RPMI8226 (cell line): ENCODE measurements at regions not wholly inside any gene's neighbourhood (a gene's known extent, or its start where the extent isn't known, plus 50 kb on each side); places are given as distances from the start of the nearest gene placed in this dataset.
"Not testable (repeated sequence)": the region's sequence is repeated elsewhere in the genome, so short reads cannot be mapped to it uniquely, and the experiment has no call there.

Experiments
- DNase-seq: peaks from one replicate; pipeline ENCODE4 v3.0.0-alpha.2; 2015

DNA sequence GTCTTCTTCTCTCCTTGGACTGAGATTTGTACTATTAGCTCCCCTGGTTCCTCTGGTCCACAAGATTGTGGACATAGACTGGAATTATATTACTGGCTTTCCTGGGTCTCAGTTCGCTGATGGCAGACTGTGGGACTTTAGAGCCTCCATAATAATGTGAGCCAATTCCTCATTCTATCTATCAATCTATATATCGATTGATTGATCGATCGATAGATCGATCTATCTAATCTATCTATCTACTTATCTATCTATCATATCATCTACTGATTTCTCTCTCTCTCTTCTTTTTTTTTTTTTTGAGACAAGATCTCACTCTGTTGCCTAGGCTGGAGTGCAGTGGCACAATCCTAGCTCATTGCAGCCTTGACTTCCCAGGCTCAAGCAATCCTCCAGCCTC lies 51.5 kb upstream of the DDR1 start:
- DNase-seq: no peak

- no peak for DNase-seq
These were observed 53.9 kb upstream of the DDR1 start for GRCh38 chr6:30830438-30830837.

DNA sequence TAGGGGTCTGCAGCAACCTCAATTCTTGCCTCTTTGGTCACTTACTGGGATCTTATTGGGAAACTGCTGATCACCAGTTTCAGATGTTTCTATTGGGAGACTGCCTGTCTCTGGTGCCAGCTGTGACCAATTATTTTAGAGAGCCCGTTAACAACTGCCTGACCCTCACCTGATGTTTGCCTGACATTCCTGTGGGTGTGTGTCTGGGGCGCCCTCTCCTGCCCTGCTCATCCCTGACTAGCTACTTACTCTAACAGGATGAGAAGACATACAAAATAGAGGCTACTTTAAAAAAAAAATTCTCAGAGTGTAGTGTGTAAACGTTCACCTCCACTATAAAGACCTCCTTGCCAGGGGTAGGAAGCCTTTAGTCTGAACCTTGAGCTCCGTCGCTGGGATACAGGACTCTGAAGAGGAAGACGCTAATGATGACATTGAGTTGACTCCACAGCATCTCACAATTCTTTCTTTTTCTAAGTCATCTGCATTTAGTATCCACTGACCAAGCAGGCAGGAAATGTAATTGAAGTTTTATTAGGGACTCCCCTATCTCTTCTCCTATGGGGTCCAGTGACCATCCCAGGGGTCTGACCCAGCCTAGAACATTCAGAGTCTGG lies 54.6 kb upstream of the DDR1 start:
- peak; percentile 35 for DNase-seq

DNA sequence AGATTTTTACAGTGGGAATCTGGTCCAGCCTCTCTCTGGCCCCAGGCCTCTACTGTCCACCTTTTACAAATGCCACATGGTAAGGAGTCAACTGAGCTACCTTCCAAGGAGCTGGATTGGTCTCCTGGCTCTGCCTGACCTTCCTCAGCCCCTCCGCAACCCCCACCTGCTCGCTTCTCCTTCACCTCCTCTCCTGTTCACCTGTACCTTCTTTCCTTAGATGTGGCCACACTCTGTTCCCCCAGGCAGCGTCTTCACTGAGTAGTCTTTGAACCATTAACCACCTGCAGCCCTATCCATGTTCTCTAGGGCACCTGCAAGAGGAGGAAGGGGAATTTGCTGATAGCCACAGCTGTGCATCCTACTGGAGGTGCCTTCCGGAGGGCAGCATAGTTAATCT lies 55.3 kb upstream of the DDR1 start:
- DNase-seq: no peak

GRCh38 chr6:30828027-30828962 lies 56.0 kb upstream of the DDR1 start:
- DNase-seq: peak; percentile 80

- DNase-seq: no peak
These were observed 57.4 kb upstream of the DDR1 start for GRCh38 chr6:30826961-30827342.

GRCh38 chr6:30824698-30825097 lies 59.6 kb upstream of the DDR1 start:
- DNase-seq: no peak

DNA sequence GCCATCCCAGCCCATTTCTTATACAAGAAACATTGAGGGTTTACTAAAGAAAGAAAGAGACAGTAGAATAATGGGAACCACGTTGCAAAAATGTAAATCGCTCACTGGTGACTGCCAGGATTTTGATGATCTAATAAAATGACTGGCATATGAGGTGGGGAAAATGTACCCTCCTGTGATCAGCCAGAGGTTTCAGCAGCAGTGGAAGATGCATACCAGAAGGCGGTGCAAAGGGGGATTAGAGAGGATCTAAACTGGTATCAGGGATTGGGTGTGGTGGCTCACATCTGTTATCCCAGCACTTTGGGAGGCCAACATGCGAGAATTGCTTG lies 60.8 kb upstream of the DDR1 start:
- DNase-seq: no peak

DNA sequence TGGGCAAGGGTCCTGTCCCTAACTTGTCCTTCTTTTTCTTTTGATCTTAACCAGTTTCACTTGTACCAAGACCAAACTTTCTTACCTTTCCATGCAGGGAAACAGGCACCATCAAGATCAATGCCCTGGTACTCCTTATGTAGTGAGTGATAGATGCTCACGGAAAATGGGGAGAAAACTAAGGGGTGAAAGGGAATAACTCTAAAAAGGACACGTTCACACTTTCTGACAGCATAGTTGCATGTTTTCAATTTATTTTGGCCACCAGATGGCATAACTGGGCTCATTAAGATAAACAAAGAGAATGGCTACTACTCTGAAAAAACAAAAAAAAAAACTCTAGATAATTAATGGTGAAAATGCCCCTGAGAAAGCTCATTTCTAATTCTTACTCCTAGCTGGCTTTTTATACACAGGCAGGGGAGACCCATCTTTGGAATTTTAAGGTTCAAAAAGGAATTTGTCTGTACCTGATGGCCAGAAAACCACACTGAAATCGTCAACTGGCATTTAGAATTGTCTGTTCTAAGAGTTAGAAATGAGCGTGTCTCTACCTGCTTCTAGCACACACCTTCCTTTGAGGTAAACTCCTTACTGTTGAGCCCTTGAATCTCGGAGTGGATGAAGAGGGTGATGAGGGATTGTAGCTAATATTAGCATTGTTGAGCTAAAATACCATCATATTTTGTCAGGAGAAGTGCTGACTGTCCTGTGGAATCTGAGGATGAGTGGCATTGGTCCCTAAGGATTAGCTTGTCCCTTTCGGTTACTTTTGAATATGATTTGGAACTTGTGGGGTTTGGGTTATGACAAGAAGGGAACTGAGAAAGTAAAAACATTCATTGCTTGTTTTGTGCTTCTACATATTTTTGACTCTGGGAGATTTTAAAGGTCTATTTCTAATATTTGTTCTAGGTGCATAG lies 62.2 kb upstream of the DDR1 start:
- peak; percentile 62 for DNase-seq

DNA sequence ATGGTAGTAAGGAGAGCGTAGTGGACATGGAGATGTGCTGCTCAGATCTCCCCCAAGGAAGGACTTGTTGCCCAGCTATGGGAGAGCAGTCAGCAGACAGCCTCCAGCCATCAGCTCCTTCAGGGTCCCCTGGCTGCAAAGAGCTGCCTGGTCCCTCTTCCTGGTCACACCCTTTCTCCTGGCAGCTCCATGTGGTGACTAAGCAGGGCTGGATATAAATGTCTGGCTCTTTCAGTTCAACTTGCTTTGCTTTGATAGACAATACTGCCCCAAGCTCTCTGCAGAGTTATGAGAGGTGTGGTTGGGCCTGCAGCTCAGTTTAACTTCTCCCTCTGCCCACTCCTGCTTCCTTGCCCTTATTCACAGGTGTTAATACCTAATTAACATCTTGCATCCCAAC lies 64.1 kb upstream of the DDR1 start:
- no peak for DNase-seq

GRCh38 chr6:30819297-30819917 lies 64.9 kb upstream of the DDR1 start:
- no peak for DNase-seq

GRCh38 chr6:30818391-30818841 lies 65.9 kb upstream of the DDR1 start:
- no peak for DNase-seq

DNA sequence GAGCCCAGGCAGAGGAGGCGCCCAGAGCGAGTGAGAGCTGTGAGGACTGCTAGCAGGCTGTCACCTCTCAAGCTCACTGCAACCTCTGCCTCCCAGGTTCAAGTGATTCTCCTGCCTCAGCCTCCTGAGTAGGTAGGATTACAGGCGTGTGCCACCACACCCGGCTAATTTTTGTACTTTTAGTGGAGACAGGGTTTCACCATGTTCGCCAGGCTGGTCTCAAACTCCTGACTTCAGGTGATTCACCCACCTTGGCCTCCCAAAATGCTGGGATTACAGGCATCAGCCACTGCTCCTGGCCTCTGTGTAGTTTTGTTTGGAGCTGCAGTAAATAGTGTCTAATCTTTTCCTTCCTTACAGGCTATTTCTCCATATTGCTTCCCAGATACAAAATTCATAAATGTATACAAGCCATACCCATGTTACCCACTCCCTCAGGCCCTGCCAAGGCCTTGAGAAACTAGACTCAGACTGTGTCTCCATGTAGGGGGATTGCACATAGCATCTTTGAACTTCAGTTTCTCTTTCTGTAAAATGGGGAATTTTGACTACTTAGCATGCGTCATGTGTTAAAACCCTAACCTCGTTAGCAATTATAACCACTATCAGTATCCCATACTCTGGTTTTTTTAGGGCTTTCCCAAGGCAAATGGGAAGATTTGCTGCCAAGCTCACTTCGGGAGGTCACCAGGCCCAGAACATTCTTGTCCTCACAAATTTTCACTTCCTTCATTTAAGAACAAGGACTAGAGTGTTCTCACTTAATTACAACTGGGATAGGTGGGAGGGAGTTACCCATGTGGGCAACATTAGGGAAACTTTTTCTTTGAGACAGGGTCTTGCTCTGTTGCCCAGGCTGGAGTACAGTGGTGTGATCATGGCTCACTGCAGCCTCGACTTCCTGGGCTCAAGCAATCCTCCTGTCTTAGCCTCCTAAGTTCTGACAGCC lies 67.3 kb upstream of the DDR1 start:
- no peak for DNase-seq

GRCh38 chr6:30816296-30816695 lies 68.0 kb upstream of the DDR1 start:
- DNase-seq: not testable (repeated sequence)

- not testable (repeated sequence) for DNase-seq
These were observed 69.1 kb upstream of the DDR1 start for GRCh38 chr6:30815041-30815742.

GRCh38 chr6:30814146-30815040 lies 69.9 kb upstream of the DDR1 start:
- DNase-seq: peak; percentile 18

DNA sequence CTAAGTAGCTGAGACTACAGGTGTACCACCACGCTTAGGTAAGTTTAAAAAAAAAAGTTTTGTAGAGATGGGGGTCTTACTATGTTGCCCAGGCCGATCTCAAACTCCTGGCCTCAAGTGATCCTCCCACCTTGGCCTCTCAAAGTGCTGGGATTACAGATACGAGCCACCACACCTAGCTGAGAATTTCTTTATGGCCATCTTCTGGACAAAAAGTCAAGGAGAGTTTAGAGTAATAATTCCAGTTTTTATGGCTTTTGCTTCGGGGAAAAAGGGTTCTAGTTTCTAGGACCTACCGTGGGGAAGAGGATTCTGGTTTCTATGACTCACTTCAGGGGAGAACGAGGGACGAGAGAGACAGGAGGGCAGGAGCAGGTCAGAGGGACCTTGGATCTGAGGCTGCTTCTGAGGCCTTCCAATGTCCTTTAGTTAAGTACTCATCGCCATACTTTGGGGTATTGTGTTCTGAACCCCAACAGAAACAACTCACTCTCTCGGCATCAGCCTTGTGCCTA lies 69.3 kb upstream of the IER3 start:
- no peak for DNase-seq

DNA sequence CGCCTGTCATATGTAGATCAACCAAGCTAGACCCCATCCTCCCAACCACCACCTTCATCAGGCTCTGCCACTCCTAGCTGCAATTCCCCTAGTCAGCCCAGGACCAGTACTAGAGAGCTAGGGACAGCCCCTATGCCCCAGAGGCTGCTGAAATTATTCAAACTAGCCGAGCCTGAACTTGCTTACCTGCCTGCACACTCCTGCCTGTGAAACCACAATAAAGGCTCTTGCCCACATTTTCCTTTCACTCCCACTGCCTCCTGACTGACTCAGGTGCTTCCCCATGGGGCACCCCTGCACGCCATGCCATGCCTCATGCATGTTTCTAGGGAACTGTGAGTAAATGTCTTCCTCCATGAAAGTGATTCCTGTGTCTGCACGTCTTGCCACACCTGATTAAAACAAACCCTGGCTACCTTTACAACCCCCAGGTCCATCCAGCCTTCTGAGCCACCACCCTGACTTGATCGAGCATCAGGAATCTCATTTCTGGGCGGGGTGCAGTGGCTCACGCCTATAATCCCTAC lies 66.5 kb upstream of the IER3 start:
- DNase-seq: peak; percentile 17

- DNase-seq: not testable (repeated sequence)
These were observed 63.2 kb upstream of the IER3 start for GRCh38 chr6:30807566-30807965.
